Chondrocyte (in vitro differentiated cells): ENCODE measurements at regions not wholly inside any gene's neighbourhood (a gene's known extent, or its start where the extent isn't known, plus 50 kb on each side); places are given as distances from the start of the nearest gene placed in this dataset.
A peak's percentile ranks its signal among the peaks of the same experiment; 100 is the strongest.

Experiments used
- DNase-seq: peaks from one replicate; pipeline ENCODE4 v3.0.0; 2021; ENCODE audit warnings: mixed read lengths, low spot score
- H3K27ac Mint-ChIP-seq: one replicate; pipeline ENCODE4 v1.8.0; 2021; ENCODE audit warnings: mild to moderate bottlenecking, moderate library complexity, mixed read lengths; ENCODE audit not compliant: unreplicated experiment
- H3K27me3 Mint-ChIP-seq: 2 replicates; pipeline ENCODE4 v1.8.0; 2021; ENCODE audit warnings: low read depth, mixed read lengths
- H3K36me3 Mint-ChIP-seq: 2 replicates; pipeline ENCODE4 v1.8.0; 2021; ENCODE audit warnings: low read depth, mixed read lengths
- H3K4me1 Mint-ChIP-seq: 2 replicates; pipeline ENCODE4 v1.8.0; 2021; ENCODE audit warnings: low read depth, mild to moderate bottlenecking, mixed read lengths
- H3K4me3 Mint-ChIP-seq: one replicate; pipeline ENCODE4 v1.8.0; 2021; ENCODE audit warnings: mild to moderate bottlenecking, moderate library complexity, mixed read lengths; ENCODE audit not compliant: unreplicated experiment
- H3K9me3 Mint-ChIP-seq: 2 replicates; pipeline ENCODE4 v1.8.0; 2021; ENCODE audit warnings: low read depth, mixed read lengths
- TF ChIP-seq, protein P1 (sequence below): fragments of 200-600 bp; sonication (generic); IDR thresholded peaks from 2 replicates; pipeline ENCODE4 v1.5.0; 2021; ENCODE audit warnings: antibody characterized with exemption, mild to moderate bottlenecking, moderate library complexity

DNA sequence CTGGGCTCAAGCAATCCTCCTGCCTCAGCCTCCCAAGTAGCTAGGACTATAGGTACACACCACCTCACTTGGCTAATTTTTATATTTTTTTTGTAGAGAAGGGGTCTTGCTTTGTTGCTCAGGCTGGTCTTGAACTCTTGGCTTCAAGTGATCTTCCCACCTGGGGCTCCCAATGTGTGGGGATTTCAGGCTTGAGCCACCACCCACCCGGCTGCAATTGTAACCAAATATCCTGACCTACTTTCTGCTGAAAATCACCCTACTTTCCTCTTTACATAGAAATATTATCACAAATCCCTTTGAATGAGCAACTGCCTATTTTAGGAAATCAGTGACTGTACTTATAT, 59.6 kb upstream of the ZNF608 start:
- Mint-ChIP-seq H3K4me1 (peaks cover 11% of the 10 kb centered on the region), H3K36me3 (no peaks in the 10 kb centered on the region), H3K27me3 (no peaks in the 10 kb centered on the region), H3K4me3 (no peak overlapping the region), H3K27ac (no peak overlapping the region), H3K9me3 (no peaks in the 10 kb centered on the region)
- TF ChIP-seq, protein P1, sequence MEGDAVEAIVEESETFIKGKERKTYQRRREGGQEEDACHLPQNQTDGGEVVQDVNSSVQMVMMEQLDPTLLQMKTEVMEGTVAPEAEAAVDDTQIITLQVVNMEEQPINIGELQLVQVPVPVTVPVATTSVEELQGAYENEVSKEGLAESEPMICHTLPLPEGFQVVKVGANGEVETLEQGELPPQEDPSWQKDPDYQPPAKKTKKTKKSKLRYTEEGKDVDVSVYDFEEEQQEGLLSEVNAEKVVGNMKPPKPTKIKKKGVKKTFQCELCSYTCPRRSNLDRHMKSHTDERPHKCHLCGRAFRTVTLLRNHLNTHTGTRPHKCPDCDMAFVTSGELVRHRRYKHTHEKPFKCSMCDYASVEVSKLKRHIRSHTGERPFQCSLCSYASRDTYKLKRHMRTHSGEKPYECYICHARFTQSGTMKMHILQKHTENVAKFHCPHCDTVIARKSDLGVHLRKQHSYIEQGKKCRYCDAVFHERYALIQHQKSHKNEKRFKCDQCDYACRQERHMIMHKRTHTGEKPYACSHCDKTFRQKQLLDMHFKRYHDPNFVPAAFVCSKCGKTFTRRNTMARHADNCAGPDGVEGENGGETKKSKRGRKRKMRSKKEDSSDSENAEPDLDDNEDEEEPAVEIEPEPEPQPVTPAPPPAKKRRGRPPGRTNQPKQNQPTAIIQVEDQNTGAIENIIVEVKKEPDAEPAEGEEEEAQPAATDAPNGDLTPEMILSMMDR, result no peak
- no peak for DNase-seq

- Mint-ChIP-seq H3K27ac (no peak overlapping the region), H3K36me3 (no peaks in the 10 kb centered on the region), H3K27me3 (no peaks in the 10 kb centered on the region), H3K4me3 (no peak overlapping the region), H3K4me1 (peaks cover 9% of the 10 kb centered on the region), H3K9me3 (no peaks in the 10 kb centered on the region)
- peak; percentile 92 for DNase-seq
- TF ChIP-seq, protein P1, result no peak
Observed at GRCh38 chr5:124806373-124807077, 60.1 kb upstream of the ZNF608 start.

- Mint-ChIP-seq H3K4me1 (peaks cover 7% of the 10 kb centered on the region), H3K36me3 (no peaks in the 10 kb centered on the region), H3K27ac (no peak overlapping the region), H3K4me3 (no peak overlapping the region), H3K9me3 (no peaks in the 10 kb centered on the region), H3K27me3 (no peaks in the 10 kb centered on the region)
- DNase-seq, result no peak
- TF ChIP-seq, protein P1, result no peak
Observed at GRCh38 chr5:124808842-124809268, 62.4 kb upstream of the ZNF608 start.

GRCh38 chr5:124810396-124811006, 64.1 kb upstream of the ZNF608 start:
- TF ChIP-seq, protein P1, result no peak
- H3K27ac Mint-ChIP-seq, result peak overlapping the region; percentile 1
- H3K27me3 Mint-ChIP-seq, result no peaks in the 10 kb centered on the region
- no peaks in the 10 kb centered on the region for H3K36me3 Mint-ChIP-seq
- H3K9me3 Mint-ChIP-seq, result no peaks in the 10 kb centered on the region
- DNase-seq, result no peak
- H3K4me3 Mint-ChIP-seq, result no peak overlapping the region
- peaks cover 8% of the 10 kb centered on the region for H3K4me1 Mint-ChIP-seq

GRCh38 chr5:124812771-124813358, 66.4 kb upstream of the ZNF608 start:
- H3K27me3 Mint-ChIP-seq, result no peaks in the 10 kb centered on the region
- H3K4me3 Mint-ChIP-seq, result no peak overlapping the region
- TF ChIP-seq, protein P1, result no peak
- H3K9me3 Mint-ChIP-seq, result no peaks in the 10 kb centered on the region
- H3K36me3 Mint-ChIP-seq, result no peaks in the 10 kb centered on the region
- DNase-seq, result no peak
- no peak overlapping the region for H3K27ac Mint-ChIP-seq
- peaks cover 15% of the 10 kb centered on the region for H3K4me1 Mint-ChIP-seq
